Loucy (cell line): ENCODE measurements at regions not wholly inside any gene's neighbourhood (a gene's known extent, or its start where the extent isn't known, plus 50 kb on each side); places are given as distances from the start of the nearest gene placed in this dataset.

ENCODE experiments used
- EZH2phosphoT487 ChIP-seq: fragments of 200-600 bp; IDR thresholded peaks from 2 replicates; pipeline ENCODE4 v1.6.1; 2018; ENCODE audit warnings: antibody characterized with exemption, mild to moderate bottlenecking, moderate library complexity, borderline replicate concordance
- TF ChIP-seq, protein P1 (sequence below): fragments of 200-600 bp; sonication (generic); conservative IDR thresholded peaks from 2 replicates; pipeline ENCODE4 v1.5.1; 2014; ENCODE audit warnings: mild to moderate bottlenecking, antibody characterized with exemption, low read length

DNA sequence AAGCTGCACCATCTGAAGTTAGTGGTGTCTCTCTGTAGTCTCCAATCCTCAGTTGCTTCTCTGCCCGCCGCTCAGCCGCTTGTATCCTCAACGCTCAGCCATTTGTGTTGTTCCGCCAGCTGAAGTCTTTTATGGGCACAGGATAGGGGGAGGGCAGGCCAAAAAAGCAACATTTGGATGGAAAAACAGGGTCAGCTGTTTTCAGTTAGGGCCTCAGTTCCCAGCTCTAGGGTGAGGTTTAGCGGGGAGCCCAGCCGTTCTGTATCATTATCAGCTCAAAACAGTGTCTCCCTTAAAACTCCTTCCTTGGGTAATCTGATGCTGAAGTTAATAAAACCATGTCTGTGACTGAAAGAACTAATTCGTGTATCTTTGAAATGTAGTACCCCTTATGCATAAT is 329.5 kb upstream of the AZI2 start:
- TF ChIP-seq, protein P1, sequence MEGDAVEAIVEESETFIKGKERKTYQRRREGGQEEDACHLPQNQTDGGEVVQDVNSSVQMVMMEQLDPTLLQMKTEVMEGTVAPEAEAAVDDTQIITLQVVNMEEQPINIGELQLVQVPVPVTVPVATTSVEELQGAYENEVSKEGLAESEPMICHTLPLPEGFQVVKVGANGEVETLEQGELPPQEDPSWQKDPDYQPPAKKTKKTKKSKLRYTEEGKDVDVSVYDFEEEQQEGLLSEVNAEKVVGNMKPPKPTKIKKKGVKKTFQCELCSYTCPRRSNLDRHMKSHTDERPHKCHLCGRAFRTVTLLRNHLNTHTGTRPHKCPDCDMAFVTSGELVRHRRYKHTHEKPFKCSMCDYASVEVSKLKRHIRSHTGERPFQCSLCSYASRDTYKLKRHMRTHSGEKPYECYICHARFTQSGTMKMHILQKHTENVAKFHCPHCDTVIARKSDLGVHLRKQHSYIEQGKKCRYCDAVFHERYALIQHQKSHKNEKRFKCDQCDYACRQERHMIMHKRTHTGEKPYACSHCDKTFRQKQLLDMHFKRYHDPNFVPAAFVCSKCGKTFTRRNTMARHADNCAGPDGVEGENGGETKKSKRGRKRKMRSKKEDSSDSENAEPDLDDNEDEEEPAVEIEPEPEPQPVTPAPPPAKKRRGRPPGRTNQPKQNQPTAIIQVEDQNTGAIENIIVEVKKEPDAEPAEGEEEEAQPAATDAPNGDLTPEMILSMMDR: no peak
- TF ChIP-seq EZH2phosphoT487: no peak
